ENCODE measurements at regions not wholly inside any gene's neighbourhood (a gene's known extent, or its start where the extent isn't known, plus 50 kb on each side); places are given as distances from the start of the nearest gene placed in this dataset.
"Not testable (repeated sequence)": the region's sequence is repeated elsewhere in the genome, so short reads cannot be mapped to it uniquely, and the experiment has no call there.

DNA sequence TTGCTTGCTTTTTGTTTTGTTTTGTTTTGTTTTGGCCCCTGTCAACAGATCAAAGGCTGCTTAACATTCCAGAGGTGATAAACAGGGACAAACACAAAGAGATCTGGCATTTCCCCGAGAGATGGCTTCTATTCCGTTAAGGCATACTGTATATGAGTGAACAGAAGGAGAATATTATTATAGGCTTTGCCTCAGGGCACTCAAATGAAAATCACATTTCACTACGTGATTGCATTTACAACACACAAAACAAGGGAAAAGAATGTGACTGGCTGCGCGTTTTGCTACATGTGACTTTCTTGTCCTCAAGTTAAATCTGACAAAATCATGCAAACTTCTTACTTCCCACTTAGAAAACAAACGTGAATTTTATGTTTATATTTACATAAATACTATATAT, 1037.9 kb upstream of the DDX18 start:
- no peak for ATAC-seq

DNA sequence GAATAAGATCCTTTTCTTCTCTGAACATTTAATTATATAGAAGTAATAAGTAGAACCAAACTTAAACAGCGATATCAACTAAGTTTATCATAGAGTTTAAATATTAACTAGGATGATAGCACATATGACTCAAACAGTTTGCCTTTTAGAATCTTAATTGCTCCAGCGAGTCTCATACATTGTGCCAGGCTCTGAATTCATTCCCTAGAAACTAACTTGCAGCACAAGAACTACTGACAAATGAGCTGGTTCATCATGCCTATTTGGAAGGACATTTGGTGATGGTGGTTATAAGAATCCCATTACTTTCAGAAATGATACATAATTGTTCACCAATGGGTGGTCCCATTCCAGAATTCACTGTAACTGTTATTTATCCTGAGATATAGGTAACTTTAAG, 1026.6 kb upstream of the DDX18 start:
- no peak for ATAC-seq

DNA sequence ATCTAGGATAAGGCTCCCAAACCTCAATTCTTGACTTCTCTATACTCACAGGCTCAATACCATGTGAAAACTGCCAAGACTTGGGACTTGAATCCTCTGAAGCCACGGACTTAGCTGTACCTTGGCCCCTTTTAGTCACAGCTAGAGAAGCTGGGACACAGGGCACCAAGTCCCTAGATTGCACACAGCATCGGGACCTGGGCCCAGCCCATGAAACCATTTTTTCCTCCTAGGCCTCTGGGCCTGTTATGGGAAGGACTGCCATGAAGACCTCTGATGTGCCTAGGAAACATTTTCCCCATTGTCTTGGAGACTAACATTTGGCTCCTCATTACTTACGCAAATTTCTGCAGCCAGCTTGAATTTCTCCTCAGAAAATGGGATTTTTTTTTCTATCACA, 1011.8 kb upstream of the DDX18 start:
- ATAC-seq = no peak

DNA sequence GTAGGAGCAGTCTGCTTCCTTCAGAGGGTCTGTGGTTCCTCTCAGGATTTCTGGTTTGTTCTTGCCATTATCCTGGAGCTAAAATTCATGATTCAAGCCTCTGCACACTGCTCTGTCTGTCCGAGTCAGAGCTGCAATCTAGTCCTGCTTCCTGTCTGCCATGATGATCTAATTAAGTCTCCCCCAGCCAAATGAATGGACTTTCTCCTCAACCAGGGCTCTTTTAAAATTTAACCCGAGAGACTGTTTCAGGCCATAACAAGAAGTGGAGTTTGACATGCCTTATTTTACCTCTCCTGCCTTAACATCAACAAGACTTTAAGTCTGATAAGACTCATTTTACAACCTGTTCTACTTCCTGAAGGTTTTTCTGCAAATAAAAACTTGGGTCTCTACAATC, 1009.6 kb upstream of the DDX18 start:
- ATAC-seq = no peak

DNA sequence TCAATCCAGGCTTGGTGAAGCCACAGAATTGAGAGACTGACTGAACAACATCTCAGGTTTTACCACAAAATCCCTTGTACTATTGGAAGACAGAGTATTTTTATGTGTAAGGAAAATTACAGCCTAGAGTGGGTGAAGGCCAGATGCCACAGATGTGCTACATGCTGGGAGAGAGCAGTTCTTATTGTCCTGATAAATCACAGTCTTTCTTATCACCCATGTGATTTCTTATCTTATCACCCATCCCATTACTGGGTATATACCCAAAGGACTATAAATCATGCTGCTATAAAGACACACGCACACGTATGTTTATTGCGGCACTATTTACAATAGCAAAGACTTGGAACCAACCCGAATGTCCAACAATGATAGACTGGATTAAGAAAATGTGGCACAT, 1008.0 kb upstream of the DDX18 start:
- ATAC-seq = not testable (repeated sequence)

DNA sequence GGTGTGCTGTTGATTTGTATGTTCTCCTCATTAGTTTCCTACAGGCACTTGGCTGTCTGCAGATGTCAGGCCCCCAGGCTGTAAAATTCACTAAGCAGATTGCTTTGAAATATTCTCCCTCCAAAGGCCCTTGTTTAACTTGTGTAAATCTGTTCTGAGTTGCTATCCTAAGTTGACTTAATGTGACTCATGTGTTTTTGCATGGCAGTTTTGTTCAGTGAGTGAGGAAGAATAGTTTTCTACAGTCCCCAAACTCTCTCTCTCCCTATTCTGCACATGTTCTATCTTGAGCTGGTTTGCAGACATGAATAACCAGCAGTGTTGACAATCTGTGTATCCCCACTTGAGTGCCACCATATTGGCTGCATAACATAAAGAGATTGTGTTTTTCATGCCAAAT, 1005.4 kb upstream of the DDX18 start:
- no peak for ATAC-seq

DNA sequence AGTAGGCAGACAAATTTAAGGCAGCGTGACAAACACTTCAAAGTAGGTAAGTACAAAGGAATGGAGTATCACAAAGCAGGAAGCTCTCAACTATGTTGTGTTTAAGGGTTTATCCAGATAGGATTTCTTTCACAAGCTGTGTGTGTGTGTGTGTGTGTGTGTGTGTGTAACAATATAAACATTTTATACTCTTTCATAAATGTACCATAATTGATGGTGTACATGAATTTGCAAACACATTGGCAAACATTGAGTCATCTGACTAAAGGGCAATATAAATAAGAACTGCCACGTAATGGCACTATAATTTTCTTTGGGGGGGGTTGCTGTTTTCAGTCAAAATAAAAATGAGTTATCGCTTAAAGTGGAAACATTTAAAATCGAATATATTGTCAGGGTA, 1004.4 kb upstream of the DDX18 start:
- ATAC-seq = no peak

DNA sequence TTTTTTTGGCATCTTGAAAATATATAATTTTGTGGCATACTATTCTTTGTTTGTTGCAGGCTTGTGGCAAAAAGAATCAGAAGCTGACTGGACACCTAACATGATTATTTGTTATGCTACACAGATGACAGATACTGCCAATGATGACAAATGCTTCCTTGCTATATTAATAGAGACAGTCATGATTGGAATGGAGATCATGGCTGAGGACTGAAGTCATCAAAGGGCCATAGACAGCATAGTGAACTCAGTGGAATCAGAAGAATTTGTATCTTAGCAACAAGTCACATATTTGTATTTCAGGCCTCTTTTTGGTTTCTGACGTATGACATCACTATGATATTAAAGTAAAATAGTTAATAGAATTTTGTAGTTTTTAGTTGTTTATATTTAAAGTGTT, 1003.8 kb upstream of the DDX18 start:
- no peak for ATAC-seq

DNA sequence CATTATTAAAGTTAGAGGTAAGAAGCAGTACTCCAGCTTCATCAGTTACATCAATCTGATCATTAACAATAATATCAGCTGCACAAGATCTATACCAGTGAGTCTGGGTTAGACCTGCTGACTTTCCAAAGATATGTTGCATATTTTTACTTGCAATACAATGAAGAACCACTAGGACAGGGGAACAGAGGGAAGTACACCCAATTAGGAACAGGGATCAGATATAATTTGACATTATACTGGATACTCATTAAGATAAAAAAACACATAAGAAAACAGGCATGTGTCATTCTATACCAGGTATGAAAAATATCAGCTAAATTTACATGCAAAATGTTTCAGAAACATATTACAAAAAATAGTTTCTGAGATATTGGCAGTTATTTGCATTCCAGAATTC, 995.1 kb upstream of the DDX18 start:
- ATAC-seq = no peak

DNA sequence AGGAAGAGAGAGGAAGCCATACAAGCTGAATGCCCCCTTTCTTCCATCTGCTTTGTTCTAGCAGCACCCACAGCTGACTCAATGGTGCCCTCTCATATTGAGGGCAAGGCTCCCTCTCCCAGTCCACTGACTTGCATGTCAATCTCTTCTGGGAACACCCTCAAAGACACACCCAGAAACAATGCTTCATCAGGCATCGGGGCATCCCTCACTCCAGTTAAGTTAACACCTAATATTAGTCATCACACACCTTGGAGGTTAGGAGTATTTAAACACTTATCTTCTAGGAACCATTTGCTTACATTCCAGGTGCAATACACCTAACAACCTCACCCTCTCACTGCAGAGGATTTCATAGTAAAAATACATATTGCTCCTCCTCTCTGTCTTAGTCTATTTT, 993.5 kb upstream of the DDX18 start:
- no peak for ATAC-seq

DNA sequence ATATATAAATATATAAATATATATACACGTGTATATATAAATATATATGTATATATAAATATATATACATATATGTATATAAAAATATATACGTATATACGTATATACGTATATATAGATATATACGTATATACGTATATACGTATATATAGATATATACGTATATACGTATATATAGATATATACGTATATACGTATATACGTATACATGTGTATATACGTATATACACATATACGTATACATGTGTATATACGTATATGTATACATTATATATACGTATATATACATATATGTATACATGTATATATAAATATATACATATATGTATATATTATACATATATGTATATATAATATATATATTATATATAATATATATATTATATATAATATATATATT, 984.9 kb upstream of the DDX18 start:
- not testable (repeated sequence) for ATAC-seq

DNA sequence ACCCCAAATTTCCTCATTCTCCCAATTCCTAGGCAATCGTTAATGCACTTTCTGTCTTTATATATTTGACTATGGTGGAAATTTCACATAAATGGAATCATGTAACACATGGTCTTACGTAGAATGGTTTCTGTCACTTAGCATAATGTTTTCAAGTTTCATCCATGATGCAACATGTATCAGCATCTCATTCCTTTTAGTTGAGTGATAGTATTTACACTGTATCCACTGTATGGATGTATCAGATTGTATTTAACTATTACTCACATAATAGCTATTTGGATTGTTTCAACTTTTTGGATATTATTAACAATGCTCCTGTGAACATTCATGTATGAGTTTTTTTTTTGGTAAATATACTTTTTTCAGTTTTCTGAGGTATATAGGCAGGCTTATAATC, 982.3 kb upstream of the DDX18 start:
- ATAC-seq = no peak

DNA sequence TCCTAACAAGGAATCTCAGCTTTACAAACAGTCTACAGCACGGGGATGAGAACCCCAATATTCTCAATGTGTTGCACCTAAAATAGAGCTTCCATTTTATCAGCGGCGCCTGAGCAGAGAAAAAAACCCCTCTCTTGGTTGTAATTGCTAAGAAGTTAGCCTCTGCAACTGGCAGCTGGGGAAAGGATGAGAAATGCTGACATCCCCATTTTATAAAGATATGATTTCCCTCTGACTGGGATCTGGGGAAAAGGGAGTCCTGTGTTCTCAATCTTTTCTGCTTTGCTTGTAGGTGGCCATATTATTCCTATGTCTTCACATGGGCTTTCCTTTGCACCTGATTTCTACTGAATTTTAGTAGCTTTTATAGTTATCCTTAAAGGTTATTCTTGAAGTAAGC, 981.4 kb upstream of the DDX18 start:
- no peak for ATAC-seq

DNA sequence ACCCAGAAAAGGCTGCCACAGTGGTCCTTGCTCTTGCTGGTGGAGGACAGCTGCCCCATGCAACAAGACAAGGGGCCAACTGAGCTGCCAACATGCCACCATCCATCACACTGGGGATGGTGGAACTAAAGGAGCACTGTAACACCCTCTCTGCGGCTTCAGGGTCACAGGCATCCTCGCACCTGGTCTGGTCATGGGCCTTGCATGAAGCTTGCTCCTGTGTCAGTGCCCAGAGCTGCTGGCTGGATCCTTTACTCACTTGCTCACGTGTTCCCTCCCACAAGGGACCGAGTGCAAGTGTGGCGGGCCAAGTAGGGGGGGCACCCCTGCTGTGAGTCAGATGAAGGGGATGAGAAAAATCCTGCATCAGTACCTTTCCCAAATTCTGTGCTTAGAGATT, 972.3 kb upstream of the DDX18 start:
- no peak for ATAC-seq

DNA sequence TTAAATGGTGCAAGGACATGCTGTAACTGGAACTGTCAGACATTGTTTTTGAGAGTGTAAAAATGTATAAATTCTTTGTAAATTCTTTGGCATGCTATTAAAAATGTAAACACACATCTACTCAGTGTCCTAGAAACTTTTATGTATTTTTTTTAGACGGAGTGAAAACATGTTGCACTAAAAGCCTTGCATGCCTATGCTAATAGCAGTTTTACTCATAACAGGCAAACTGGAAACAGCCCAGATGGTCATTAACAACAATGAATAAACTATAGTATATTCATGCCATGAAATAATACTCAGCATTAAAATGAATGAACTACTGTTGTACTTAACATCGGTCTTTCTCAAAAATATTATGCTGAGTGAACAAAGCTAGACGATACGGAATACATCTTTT, 954.8 kb upstream of the DDX18 start:
- no peak for ATAC-seq

DNA sequence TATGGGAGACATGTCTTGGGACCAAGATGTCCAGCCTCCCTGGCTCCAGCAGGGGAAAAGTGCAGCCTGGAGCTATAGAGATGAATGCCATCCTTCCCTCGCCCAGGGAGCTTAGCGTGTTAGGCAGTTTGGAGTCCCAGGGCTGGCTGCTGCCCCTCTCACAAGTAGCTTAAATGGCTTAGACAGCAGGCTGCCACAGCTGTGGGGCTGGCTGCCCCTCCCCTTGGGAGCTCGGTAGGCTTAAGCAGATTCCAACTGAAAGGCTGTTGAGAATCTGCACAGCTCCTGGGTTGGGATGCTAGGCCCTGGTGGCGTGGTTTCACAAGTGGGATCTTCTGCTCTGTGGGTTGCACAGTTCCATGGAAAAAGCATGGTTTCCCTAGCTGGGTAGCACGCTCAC, 940.5 kb upstream of the DDX18 start:
- ATAC-seq = no peak

DNA sequence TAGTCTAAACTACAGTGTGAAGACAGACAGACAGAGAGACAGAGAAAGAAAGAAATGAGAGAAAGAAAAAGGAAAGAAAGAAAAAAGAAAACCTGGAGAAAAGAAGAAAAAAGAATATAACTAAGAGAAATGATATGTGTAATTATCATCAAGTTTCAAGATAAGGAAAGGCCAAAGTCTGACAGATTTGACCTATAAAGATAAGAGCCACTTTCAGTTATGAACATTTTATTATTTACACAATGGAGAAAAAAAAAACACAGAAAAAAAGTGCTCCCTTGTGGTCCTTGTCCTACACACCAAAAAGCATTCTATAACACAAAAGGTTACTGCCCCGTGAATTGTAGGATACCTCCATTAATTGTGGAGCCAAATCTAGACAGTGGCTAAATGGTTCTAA, 937.2 kb upstream of the DDX18 start:
- no peak for ATAC-seq

DNA sequence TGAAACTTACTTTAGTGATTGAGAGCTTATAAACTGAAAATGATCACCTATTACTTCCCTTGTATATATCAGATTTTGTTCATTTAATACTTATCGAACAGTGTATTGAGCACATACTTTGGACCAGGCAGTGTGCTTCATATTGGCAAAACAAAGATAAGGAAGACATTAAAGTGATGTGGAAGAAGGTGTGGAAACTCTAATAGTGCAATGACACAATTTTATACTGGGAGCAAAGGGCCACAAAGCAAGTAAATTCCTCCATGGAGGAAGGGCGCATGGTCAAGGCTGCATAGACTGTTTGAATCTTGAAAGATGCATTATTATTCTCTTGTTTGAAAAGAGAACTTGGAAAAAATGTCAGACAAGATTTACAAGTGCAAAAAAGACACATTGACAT, 936.5 kb upstream of the DDX18 start:
- ATAC-seq = no peak

DNA sequence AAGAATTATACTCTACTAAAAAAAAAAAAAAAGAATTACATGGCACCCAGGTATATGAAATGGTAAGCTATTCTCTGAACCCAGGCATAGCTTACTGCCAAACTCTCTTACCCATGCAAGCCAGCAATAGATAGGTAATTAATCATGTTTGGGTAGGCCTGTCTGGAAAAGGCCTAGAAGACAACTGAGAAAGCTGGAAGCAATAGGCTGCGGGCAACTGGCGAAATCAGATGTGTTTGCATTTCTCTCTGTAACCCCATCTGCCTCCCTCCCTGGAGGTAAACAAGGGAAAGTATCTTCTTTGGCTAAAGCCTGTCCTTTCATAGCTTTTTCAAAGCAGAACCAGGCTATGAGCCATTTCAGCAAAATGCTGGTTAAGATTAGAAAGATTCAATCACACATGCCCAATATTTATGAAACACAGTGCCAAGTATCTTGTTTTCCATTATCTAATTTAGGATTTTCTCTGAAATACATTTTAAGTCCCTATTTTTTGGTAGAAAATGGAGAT, 934.8 kb upstream of the DDX18 start:
- no peak for ATAC-seq

DNA sequence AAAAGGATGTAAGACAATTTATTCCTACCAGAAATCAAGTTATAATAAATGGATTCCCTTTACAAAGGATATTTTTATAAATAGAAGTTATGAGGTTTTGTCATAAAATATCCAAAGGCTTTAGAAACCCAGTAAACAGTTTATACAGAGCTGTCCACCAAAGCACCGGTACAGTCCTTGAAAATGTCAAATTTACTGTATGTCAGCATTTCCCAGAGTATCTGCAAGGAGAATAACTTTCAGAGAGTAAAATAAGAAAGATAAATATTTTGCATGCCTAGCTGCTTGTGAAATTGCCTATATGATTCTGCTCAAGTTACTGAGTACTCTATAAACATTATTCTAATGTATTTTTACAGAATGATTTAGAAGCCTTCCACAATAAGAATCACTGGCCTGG, 923.3 kb upstream of the DDX18 start:
- no peak for ATAC-seq

DNA sequence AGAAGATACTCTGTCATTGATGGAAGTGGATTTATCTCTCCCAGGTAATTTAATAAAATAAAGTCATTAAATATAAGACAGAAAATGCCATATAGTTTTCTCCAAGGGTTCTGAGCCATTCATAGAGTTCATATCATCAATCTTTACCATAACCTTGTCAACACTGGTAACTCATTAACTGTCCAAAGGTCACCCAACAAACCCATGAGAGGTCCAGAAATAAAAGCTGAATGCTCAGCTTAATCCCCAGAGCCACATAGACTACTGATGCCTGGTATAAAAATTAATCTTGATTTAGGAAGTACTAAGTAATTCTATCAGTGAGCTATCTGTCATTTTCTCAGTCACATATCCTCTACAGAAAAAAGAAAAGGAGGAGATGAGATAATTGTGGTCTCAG, 903.0 kb upstream of the DDX18 start:
- ATAC-seq = no peak

DNA sequence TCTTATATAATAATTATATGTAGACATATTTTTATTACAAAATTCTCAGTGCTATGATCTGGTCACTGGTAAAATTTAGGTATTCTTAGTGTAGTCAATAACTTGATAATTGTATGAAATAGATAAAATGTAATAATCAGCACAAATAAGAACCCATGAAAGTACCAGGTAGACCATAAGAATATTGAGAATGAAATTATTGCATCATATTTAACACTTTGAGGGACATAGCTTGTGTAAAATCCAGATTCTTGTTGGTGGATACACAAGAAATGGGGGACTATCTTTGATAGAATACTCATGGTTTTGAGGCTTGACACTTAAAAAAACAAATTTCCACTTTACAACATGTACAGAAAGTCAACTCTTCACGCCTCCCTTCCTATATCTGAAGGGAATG, 898.8 kb upstream of the DDX18 start:
- no peak for ATAC-seq

DNA sequence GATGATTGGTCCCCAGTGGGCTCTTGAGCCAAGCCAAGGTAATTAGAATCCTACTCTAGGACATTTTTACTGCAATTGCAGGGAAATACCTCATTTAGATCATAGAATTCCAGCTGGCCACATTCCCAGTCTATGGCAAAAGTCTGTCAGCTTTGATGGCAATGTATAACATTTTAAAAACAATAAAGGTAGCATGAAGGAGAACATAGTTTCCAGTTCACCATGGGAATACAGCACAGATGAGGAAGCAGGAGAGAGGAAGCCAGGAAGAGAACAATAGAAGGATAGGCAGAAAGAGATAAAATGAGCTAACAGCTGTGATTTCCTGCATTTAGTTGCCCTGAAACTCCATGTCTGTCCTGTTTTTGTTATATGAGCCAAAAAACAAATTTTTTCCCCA, 897.3 kb upstream of the DDX18 start:
- ATAC-seq = no peak

DNA sequence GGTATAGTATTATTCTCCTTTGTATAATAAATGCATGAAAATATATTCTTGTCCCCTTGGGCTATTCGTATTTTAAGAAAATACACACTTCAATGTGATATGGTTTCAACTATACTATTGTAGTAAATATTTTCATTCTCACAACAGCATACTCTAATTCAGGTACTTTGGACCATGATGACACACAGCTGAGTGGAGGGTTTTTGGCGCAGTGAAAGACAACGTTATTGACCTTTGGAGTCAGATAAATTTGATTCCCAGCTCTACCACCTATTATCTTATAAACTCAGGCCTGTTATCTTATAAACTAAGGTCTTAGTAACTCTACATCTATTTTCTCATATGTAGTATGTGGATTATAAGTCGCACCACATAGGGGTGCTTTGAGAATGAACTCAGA, 895.9 kb upstream of the DDX18 start:
- no peak for ATAC-seq

DNA sequence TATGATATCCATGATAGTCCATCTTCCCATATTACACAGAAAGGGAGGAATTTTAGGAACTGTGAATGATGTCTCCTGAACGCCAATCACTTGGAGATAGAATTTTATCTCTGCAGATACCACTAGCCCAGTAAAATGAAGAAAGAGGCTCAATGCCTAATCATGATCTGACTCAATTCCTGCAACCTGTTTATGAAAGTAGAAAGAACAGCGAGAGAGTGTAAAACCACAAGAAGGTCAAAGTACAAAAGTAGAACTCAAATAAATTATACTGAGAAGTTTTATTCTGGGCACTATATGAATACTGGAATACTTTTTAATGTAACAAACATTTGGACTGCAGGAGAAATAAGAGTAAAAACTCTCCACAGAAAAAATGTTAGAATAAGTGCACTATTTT, 892.1 kb upstream of the DDX18 start:
- no peak for ATAC-seq

DNA sequence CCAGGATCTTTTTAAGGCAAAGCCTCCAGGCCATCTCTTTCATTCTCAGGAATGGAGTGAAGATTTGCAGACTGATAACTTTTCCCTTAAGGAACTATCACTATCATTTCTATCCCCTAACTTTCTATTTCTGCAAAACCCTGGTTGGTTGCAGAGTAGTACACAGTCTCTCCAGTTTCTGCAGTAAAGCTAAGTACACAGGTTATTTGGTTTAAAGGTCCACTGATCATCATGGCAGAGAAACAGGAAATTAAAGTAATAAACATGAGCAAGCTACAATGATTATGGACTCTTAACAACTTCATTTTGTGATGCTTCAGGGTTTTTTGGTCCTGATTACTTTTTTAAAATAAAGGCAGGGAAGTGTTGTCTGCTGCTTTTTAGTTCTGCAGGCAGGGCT, 890.0 kb upstream of the DDX18 start:
- ATAC-seq = no peak

Measured in esophagus mucosa (tissue), 1 donor.